ENCODE measurements at regions not wholly inside any gene's neighbourhood (a gene's known extent, or its start where the extent isn't known, plus 50 kb on each side); places are given as distances from the start of the nearest gene placed in this dataset.

DNA sequence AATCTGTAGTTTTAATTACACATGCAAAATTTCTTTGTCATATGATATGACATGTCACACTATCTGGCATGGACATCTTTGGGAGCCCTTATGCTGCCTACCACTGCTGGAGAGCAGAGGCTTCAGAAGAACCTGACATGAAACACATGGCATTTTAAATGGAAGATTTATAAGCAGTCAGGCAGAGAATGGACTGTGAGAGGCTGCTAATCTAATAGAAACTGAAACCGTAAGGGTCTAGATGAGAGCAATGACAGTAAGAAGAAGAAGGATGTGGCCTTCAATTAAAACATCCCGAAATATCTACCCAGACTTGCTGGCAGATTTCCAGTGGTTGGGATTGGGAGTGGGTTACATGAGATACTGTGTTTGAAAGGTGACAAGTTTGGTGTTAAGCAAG, 149.8 kb downstream of the MACIR start:
- TF ChIP-seq POLR2AphosphoS5 (IDR thresholded peaks at IDR 0.05) (no peak), EP300 (IDR thresholded peaks at IDR 0.05) (no peak), POLR2A (IDR thresholded peaks at IDR 0.05) (no peak)
- TF ChIP-seq, protein P1, sequence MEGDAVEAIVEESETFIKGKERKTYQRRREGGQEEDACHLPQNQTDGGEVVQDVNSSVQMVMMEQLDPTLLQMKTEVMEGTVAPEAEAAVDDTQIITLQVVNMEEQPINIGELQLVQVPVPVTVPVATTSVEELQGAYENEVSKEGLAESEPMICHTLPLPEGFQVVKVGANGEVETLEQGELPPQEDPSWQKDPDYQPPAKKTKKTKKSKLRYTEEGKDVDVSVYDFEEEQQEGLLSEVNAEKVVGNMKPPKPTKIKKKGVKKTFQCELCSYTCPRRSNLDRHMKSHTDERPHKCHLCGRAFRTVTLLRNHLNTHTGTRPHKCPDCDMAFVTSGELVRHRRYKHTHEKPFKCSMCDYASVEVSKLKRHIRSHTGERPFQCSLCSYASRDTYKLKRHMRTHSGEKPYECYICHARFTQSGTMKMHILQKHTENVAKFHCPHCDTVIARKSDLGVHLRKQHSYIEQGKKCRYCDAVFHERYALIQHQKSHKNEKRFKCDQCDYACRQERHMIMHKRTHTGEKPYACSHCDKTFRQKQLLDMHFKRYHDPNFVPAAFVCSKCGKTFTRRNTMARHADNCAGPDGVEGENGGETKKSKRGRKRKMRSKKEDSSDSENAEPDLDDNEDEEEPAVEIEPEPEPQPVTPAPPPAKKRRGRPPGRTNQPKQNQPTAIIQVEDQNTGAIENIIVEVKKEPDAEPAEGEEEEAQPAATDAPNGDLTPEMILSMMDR (IDR thresholded peaks at IDR 0.05): no peak
- Histone ChIP-seq H3K36me3 (no peaks in the 10 kb centered on the region), H3K9me3 (no peaks in the 10 kb centered on the region), H3K4me3 (no peak overlapping the region), H3K27me3 (no peaks in the 10 kb centered on the region), H3K27ac (no peak overlapping the region), H3K4me1 (no peaks in the 10 kb centered on the region)
- 52 to 69% methylated on average over 2 of the region's 2 CpGs for WGBS, 2 donors (ENCODE audit: low coverage in 1 of 2)
- ATAC-seq: no peak

GRCh38 chr5:103407402-103407801, 148.8 kb downstream of the MACIR start:
- H3K27ac ChIP-seq: no peak overlapping the region
- H3K27me3 ChIP-seq: no peaks in the 10 kb centered on the region
- no peaks in the 10 kb centered on the region for H3K9me3 ChIP-seq
- TF ChIP-seq, protein P1 (IDR thresholded peaks at IDR 0.05): no peak
- no peak for TF ChIP-seq EP300 (IDR thresholded peaks at IDR 0.05)
- no peak for TF ChIP-seq POLR2A (IDR thresholded peaks at IDR 0.05)
- no peak for TF ChIP-seq POLR2AphosphoS5 (IDR thresholded peaks at IDR 0.05)
- H3K4me3 ChIP-seq: no peak overlapping the region
- 83 to 87% methylated on average over 2 of the region's 2 CpGs for WGBS, 2 donors (ENCODE audit: low coverage in 1 of 2)
- H3K4me1 ChIP-seq: no peaks in the 10 kb centered on the region
- no peaks in the 10 kb centered on the region for H3K36me3 ChIP-seq
- ATAC-seq: no peak

DNA sequence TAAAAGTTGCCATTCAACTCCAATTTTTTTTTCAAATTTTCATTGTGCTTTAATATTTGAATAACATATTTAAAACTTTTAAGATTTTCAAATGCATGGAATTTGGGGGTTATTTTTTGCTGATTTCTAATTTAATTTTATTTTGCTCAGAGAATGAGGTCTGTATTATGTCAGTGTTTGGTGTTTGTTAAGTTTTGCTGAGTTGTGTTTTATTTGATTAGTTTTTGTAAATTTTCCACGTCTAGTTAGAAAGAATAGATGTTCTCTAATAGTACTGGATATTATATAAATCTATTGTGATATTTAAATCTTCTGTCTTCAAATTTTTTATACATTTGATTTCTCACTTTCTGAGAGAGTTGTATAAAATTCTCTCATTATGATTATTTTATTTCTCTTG, 145.9 kb downstream of the MACIR start:
- Histone ChIP-seq H3K4me1 (no peaks in the 10 kb centered on the region), H3K27ac (no peak overlapping the region), H3K4me3 (no peak overlapping the region), H3K36me3 (no peaks in the 10 kb centered on the region), H3K9me3 (no peaks in the 10 kb centered on the region), H3K27me3 (no peaks in the 10 kb centered on the region)
- no peak for ATAC-seq
- TF ChIP-seq EP300 (IDR thresholded peaks at IDR 0.05) (no peak), POLR2A (IDR thresholded peaks at IDR 0.05) (no peak), POLR2AphosphoS5 (IDR thresholded peaks at IDR 0.05) (no peak)
- TF ChIP-seq, protein P1 (IDR thresholded peaks at IDR 0.05): no peak
- WGBS, 2 donors (ENCODE audit: low coverage in 1 of 2): 52 to 60% methylated on average over 1 of the region's 1 CpG

DNA sequence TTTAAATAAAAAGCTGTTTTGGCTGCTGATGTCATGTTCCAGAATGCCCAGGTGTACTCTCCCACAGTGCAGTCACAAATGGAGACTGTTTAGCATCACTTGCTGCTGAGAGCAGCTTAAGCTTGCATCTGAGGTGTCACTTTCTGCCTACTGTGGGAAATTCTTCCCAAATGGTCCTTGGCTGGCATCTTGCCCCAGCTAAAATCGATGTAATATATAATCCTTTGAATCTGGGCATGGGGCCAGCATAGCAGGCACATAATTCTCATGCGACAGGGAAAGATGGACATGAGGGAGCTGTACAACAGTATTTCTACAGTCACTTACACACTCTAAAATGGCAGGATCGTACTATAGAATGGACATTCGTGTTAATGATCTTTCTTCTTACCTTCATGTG, 144.3 kb downstream of the MACIR start:
- ATAC-seq: no peak
- Histone ChIP-seq H3K27me3 (no peaks in the 10 kb centered on the region), H3K9me3 (no peaks in the 10 kb centered on the region), H3K36me3 (no peaks in the 10 kb centered on the region), H3K27ac (no peak overlapping the region), H3K4me3 (no peak overlapping the region), H3K4me1 (no peaks in the 10 kb centered on the region)
- TF ChIP-seq, protein P1 (IDR thresholded peaks at IDR 0.05): no peak
- TF ChIP-seq EP300 (IDR thresholded peaks at IDR 0.05) (no peak), POLR2AphosphoS5 (IDR thresholded peaks at IDR 0.05) (no peak), POLR2A (IDR thresholded peaks at IDR 0.05) (no peak)
- 51 to 67% methylated on average over 3 to 4 of the region's 4 CpGs for WGBS, 2 donors (ENCODE audit: low coverage in 1 of 2)

GRCh38 chr5:103397739-103398581, 139.4 kb downstream of the MACIR start:
- no peaks in the 10 kb centered on the region for H3K9me3 ChIP-seq
- no peak overlapping the region for H3K27ac ChIP-seq
- H3K4me3 ChIP-seq: no peak overlapping the region
- TF ChIP-seq POLR2A (IDR thresholded peaks at IDR 0.05) (no peak), EP300 (IDR thresholded peaks at IDR 0.05) (no peak), POLR2AphosphoS5 (IDR thresholded peaks at IDR 0.05) (no peak)
- TF ChIP-seq, protein P1 (IDR thresholded peaks at IDR 0.05): no peak
- no peaks in the 10 kb centered on the region for H3K36me3 ChIP-seq
- WGBS, 2 donors (ENCODE audit: low coverage in 1 of 2): 75 to 90% methylated on average over 8 of the region's 8 CpGs
- no peaks in the 10 kb centered on the region for H3K4me1 ChIP-seq
- no peak for ATAC-seq
- H3K27me3 ChIP-seq: no peaks in the 10 kb centered on the region

Measured in gastroesophageal sphincter (tissue), 4 donors.